Esophagus squamous epithelium (tissue), 4 donors: ENCODE measurements at regions not wholly inside any gene's neighbourhood (a gene's known extent, or its start where the extent isn't known, plus 50 kb on each side); places are given as distances from the start of the nearest gene placed in this dataset.

Experiments
- CTCF ChIP-seq, 6 experiments: fragments of 450-650 bp in 4 of 6; fragments of 200-600 bp in 2 of 6; sonication (generic) in 2 of 6; IDR thresholded peaks; one replicate each; pipeline ENCODE4 v1.5.1; 2016 to 2019; ENCODE audit warnings: antibody characterized with exemption in 6 of 6, mild to moderate bottlenecking in 4 of 6, moderate library complexity in 4 of 6
- POLR2A ChIP-seq, 4 donors: fragments of 450-650 bp; IDR thresholded peaks; one replicate each; pipeline ENCODE4 v1.6.1; 2017; ENCODE audit warnings: antibody characterized with exemption in 4 of 4, mild to moderate bottlenecking in 4 of 4, moderate library complexity in 3 of 4

- TF ChIP-seq CTCF (IDR thresholded peaks at IDR 0.05) = no peak
- no peak for TF ChIP-seq POLR2A (IDR thresholded peaks at IDR 0.05)
Observed at GRCh38 chr14:104253901-104254353, 115.5 kb downstream of the KIF26A start.
